ENCODE measurements at regions not wholly inside any gene's neighbourhood (a gene's known extent, or its start where the extent isn't known, plus 50 kb on each side); places are given as distances from the start of the nearest gene placed in this dataset.

DNA sequence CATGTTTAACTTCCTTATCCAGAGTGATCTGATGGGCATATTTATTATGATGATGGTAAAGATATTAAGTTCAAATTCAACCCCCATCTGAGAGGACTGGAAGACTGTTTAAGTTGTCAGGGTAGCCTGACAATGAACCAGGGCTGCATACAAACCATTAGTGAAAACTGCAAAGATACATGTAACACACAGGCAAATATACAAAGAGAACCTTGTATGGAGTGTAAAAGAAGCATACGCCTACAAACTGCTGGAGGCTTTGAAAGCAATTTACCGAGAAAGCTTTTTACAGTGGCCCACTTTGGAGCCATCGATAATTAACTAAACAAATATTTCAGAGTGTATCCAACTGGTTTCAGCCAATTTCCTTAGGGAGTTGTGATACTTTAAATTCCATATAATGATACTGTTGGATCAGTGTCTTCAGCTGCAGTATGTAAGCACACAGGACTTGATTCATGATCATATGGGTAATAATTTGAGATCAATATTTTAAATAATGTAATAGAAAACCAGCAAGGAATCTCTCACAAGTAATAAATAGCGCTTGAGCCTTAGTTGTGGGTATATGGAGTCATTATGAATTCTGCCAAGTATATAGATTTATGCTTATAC, 231.5 kb upstream of the SPRY2 start:
- TF ChIP-seq, protein P1, sequence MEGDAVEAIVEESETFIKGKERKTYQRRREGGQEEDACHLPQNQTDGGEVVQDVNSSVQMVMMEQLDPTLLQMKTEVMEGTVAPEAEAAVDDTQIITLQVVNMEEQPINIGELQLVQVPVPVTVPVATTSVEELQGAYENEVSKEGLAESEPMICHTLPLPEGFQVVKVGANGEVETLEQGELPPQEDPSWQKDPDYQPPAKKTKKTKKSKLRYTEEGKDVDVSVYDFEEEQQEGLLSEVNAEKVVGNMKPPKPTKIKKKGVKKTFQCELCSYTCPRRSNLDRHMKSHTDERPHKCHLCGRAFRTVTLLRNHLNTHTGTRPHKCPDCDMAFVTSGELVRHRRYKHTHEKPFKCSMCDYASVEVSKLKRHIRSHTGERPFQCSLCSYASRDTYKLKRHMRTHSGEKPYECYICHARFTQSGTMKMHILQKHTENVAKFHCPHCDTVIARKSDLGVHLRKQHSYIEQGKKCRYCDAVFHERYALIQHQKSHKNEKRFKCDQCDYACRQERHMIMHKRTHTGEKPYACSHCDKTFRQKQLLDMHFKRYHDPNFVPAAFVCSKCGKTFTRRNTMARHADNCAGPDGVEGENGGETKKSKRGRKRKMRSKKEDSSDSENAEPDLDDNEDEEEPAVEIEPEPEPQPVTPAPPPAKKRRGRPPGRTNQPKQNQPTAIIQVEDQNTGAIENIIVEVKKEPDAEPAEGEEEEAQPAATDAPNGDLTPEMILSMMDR (IDR thresholded peaks at IDR 0.05): no peak
- no peak for TF ChIP-seq POLR2A (IDR thresholded peaks at IDR 0.05)
